ENCODE measurements at regions not wholly inside any gene's neighbourhood (a gene's known extent, or its start where the extent isn't known, plus 50 kb on each side); places are given as distances from the start of the nearest gene placed in this dataset.
"Not testable (repeated sequence)": the region's sequence is repeated elsewhere in the genome, so short reads cannot be mapped to it uniquely, and the experiment has no call there.

- no peak for TF ChIP-seq CTCF (IDR thresholded peaks at IDR 0.05; ENCODE audit: low read length, missing control alignments)
These were observed 1116.5 kb upstream of the TMEM132C start for GRCh38 chr12:127150479-127150878.

GRCh38 chr12:127150956-127151355 is 1116.0 kb upstream of the TMEM132C start:
- H3K4me3 ChIP-seq (replicated peaks; ENCODE audit: low read depth, low read length): no peak overlapping the region
- no peak for TF ChIP-seq CTCF (IDR thresholded peaks at IDR 0.05; ENCODE audit: low read length, missing control alignments)
- DNase-seq (ENCODE audit: low read depth): no peak

More at GRCh38 chr12:127150479-127150878, 1116.5 kb upstream of the TMEM132C start:
- H3K4me3 ChIP-seq (replicated peaks; ENCODE audit: low read depth, low read length): no peak overlapping the region
- no peak for DNase-seq (ENCODE audit: low read depth)

GRCh38 chr12:127153996-127154395 is 1113.0 kb upstream of the TMEM132C start:
- TF ChIP-seq CTCF (IDR thresholded peaks at IDR 0.05; ENCODE audit: low read length, missing control alignments): no peak
- DNase-seq (ENCODE audit: low read depth): no peak
- no peak overlapping the region for H3K4me3 ChIP-seq (replicated peaks; ENCODE audit: low read depth, low read length)

GRCh38 chr12:127154830-127155229 is 1112.1 kb upstream of the TMEM132C start:
- not testable (repeated sequence) for DNase-seq (ENCODE audit: low read depth); H3K4me3 ChIP-seq (replicated peaks; ENCODE audit: low read depth, low read length)

- H3K4me3 ChIP-seq (replicated peaks; ENCODE audit: low read depth, low read length); DNase-seq (ENCODE audit: low read depth): not testable (repeated sequence)
These were observed 1110.9 kb upstream of the TMEM132C start for GRCh38 chr12:127155935-127156619.

- not testable (repeated sequence) for H3K4me3 ChIP-seq (replicated peaks; ENCODE audit: low read depth, low read length); DNase-seq (ENCODE audit: low read depth)
These were observed 1109.2 kb upstream of the TMEM132C start for GRCh38 chr12:127157501-127158366.

- TF ChIP-seq CTCF (IDR thresholded peaks at IDR 0.05; ENCODE audit: low read length, missing control alignments): no peak
- DNase-seq (ENCODE audit: low read depth): no peak
- no peak overlapping the region for H3K4me3 ChIP-seq (replicated peaks; ENCODE audit: low read depth, low read length)
These were observed 1108.4 kb upstream of the TMEM132C start for GRCh38 chr12:127158385-127159061.

GRCh38 chr12:127161466-127161865 is 1105.5 kb upstream of the TMEM132C start:
- no peak for DNase-seq (ENCODE audit: low read depth)
- H3K4me3 ChIP-seq (replicated peaks; ENCODE audit: low read depth, low read length): no peak overlapping the region
- TF ChIP-seq CTCF (IDR thresholded peaks at IDR 0.05; ENCODE audit: low read length, missing control alignments): no peak

Measured in fibroblast of pulmonary artery (primary cell).